Epithelial cell of esophagus (primary cell): ENCODE measurements at regions not wholly inside any gene's neighbourhood (a gene's known extent, or its start where the extent isn't known, plus 50 kb on each side); places are given as distances from the start of the nearest gene placed in this dataset.

Experiments used
- DNase-seq: peaks from one replicate; pipeline ENCODE4 v3.0.0; 2010; ENCODE audit warnings: low read depth
- H3K4me3 ChIP-seq: 2 replicates; pipeline ENCODE4 v1.5.1; 2011; ENCODE audit warnings: mild to moderate bottlenecking, low read length, control low read depth
- TF ChIP-seq, protein P1 (sequence below): IDR thresholded peaks from 2 replicates; pipeline ENCODE4 v1.5.1; 2011; ENCODE audit warnings: low read depth, mild to moderate bottlenecking, low read length, control low read depth, inconsistent platforms; ENCODE audit not compliant: insufficient read depth; ENCODE audit errors: missing control alignments

GRCh38 chr9:31259824-31260223 is 1124.6 kb upstream of the ACO1 start:
- no peak for DNase-seq
- no peak overlapping the region for H3K4me3 ChIP-seq
- TF ChIP-seq, protein P1, sequence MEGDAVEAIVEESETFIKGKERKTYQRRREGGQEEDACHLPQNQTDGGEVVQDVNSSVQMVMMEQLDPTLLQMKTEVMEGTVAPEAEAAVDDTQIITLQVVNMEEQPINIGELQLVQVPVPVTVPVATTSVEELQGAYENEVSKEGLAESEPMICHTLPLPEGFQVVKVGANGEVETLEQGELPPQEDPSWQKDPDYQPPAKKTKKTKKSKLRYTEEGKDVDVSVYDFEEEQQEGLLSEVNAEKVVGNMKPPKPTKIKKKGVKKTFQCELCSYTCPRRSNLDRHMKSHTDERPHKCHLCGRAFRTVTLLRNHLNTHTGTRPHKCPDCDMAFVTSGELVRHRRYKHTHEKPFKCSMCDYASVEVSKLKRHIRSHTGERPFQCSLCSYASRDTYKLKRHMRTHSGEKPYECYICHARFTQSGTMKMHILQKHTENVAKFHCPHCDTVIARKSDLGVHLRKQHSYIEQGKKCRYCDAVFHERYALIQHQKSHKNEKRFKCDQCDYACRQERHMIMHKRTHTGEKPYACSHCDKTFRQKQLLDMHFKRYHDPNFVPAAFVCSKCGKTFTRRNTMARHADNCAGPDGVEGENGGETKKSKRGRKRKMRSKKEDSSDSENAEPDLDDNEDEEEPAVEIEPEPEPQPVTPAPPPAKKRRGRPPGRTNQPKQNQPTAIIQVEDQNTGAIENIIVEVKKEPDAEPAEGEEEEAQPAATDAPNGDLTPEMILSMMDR = no peak

GRCh38 chr9:31272456-31273295 is 1111.8 kb upstream of the ACO1 start:
- DNase-seq = peak; percentile 96
- TF ChIP-seq, protein P1 = no peak
- H3K4me3 ChIP-seq = no peak overlapping the region

GRCh38 chr9:31275419-31275818 is 1109.0 kb upstream of the ACO1 start:
- H3K4me3 ChIP-seq = no peak overlapping the region
- TF ChIP-seq, protein P1 = no peak

GRCh38 chr9:31290731-31291130 is 1093.7 kb upstream of the ACO1 start:
- DNase-seq = no peak
- TF ChIP-seq, protein P1 = no peak
- H3K4me3 ChIP-seq = no peak overlapping the region

More at GRCh38 chr9:31275419-31275818, 1109.0 kb upstream of the ACO1 start:
- DNase-seq = peak; percentile 20

- H3K4me3 ChIP-seq = no peak overlapping the region
- DNase-seq = no peak
- TF ChIP-seq, protein P1 = no peak
Measured at GRCh38 chr9:31302620-31303418, 1081.6 kb upstream of the ACO1 start.

GRCh38 chr9:31304576-31304975 is 1079.9 kb upstream of the ACO1 start:
- DNase-seq = peak; percentile 97
- TF ChIP-seq, protein P1 = no peak
- H3K4me3 ChIP-seq = no peak overlapping the region

- TF ChIP-seq, protein P1 = no peak
- no peak for DNase-seq
- H3K4me3 ChIP-seq = no peak overlapping the region
Measured at GRCh38 chr9:31314241-31314640, 1070.2 kb upstream of the ACO1 start.
